Adipocyte (in vitro differentiated cells): ENCODE measurements at regions not wholly inside any gene's neighbourhood (a gene's known extent, or its start where the extent isn't known, plus 50 kb on each side); places are given as distances from the start of the nearest gene placed in this dataset.

Experiments used
- DNase-seq: peaks from one replicate; pipeline ENCODE4 v3.0.0-alpha.2; 2015; ENCODE audit warnings: low read depth
- H3K27me3 ChIP-seq: replicated peaks from 2 replicates; pipeline ENCODE4 v1.7.0; 2013; ENCODE audit warnings: mild to moderate bottlenecking, low read length, moderate library complexity; ENCODE audit not compliant: control insufficient read depth, insufficient read depth
- H3K36me3 ChIP-seq: 2 replicates; pipeline ENCODE4 v1.7.0; 2013; ENCODE audit warnings: low read length, mild to moderate bottlenecking, moderate library complexity; ENCODE audit not compliant: control insufficient read depth, insufficient read depth, severe bottlenecking
- H3K4me1 ChIP-seq: 2 replicates; pipeline ENCODE4 v1.7.0; 2013; ENCODE audit warnings: mild to moderate bottlenecking, low read length, moderate library complexity; ENCODE audit not compliant: control insufficient read depth, insufficient read depth
- H3K4me3 ChIP-seq: 2 replicates; pipeline ENCODE4 v1.7.0; 2013; ENCODE audit warnings: mild to moderate bottlenecking, low read length, moderate library complexity
- H3K9ac ChIP-seq: 2 replicates; pipeline ENCODE4 v1.7.0; 2013; ENCODE audit warnings: mild to moderate bottlenecking, low read length, moderate library complexity
- H3K9me3 ChIP-seq: 2 replicates; pipeline ENCODE4 v1.7.0; 2013; ENCODE audit warnings: mild to moderate bottlenecking, low read length, moderate library complexity; ENCODE audit not compliant: control insufficient read depth

DNA sequence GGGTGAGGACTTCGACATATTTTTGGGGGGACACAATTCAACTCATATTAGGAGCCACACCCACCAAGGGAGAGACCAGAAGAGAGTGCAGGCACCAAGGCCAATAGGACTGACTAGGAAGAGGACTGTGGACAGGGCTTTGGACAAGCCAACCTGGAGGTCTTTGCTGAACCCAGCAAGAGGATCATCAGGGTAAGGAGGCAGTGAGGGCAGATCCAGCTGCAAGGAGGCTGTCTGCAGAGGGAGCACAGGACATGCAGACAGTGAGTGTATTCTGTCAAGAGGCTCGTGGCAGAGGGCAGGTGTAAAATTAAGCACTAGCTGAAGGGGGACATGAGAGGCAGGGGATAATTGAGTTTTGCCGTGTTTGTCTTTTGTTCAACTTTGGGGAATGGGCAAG is 83.4 kb upstream of the MGMT start:
- no peak overlapping the region for H3K4me3 ChIP-seq
- no peaks in the 10 kb centered on the region for H3K27me3 ChIP-seq
- no peaks in the 10 kb centered on the region for H3K36me3 ChIP-seq
- H3K4me1 ChIP-seq = no peaks in the 10 kb centered on the region
- no peak overlapping the region for H3K9ac ChIP-seq
- DNase-seq = no peak
- H3K9me3 ChIP-seq = no peaks in the 10 kb centered on the region

DNA sequence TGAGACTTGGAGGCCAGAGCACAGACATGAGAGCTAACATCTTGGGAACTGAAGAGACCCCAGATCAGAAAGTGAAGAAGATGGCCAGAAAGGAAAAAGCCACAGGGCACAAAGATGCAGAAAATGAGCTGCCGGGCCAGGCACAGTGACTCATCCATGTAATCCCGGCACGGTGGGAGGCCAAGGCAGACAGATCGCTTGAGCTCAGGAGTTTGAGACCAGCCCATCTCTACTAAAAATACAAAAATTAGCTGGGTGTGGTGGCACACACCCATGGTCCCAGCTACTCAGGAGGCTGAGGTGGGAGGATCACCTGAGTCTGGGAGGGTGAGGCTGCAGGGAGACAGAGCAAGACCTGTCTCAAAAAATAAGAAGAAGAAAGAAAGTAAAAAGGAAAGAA is 81.4 kb upstream of the MGMT start:
- no peak overlapping the region for H3K9ac ChIP-seq
- no peak overlapping the region for H3K4me3 ChIP-seq
- no peak for DNase-seq
- no peaks in the 10 kb centered on the region for H3K36me3 ChIP-seq
- no peaks in the 10 kb centered on the region for H3K27me3 ChIP-seq
- no peaks in the 10 kb centered on the region for H3K4me1 ChIP-seq
- H3K9me3 ChIP-seq = no peaks in the 10 kb centered on the region

GRCh38 chr10:129386415-129387257 is 80.4 kb upstream of the MGMT start:
- H3K4me1 ChIP-seq = no peaks in the 10 kb centered on the region
- DNase-seq = no peak
- no peaks in the 10 kb centered on the region for H3K27me3 ChIP-seq
- no peak overlapping the region for H3K4me3 ChIP-seq
- no peaks in the 10 kb centered on the region for H3K9me3 ChIP-seq
- no peaks in the 10 kb centered on the region for H3K36me3 ChIP-seq
- H3K9ac ChIP-seq = no peak overlapping the region

DNA sequence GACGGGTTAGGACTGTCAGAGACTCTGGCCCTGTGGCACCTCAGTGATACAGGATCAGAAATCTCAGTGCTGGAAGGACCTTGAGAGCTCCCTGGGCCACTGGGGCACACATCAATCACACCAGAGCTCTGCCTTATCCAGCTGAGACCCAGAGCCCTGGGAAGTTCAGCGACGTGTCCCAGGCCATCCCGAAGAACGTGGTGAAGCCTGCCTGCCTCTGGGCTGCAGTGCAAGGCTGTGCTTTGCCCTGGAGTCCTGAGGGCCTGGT is 79.8 kb upstream of the MGMT start:
- Histone ChIP-seq H3K9ac (no peak overlapping the region), H3K4me1 (no peaks in the 10 kb centered on the region), H3K9me3 (no peaks in the 10 kb centered on the region), H3K4me3 (no peak overlapping the region), H3K27me3 (no peaks in the 10 kb centered on the region), H3K36me3 (no peaks in the 10 kb centered on the region)
- no peak for DNase-seq

DNA sequence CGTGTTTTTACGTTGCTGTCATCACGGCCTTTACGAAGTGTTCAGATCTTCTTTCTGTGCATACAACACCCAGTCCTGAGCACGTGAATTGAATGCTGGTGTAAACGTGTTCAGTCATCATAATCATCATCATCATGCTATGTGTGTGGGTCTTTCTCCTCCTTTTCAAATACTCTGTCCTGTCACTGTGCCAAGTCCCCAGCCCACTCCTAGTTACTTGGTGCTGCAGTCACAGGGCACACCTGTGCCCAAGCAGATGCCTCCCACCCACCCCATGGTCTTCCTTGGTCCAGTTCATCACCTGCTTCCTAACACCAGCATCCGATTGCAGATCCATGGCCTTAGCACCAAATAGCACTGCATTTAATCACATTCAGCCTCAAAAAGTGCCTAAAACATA is 78.6 kb upstream of the MGMT start:
- H3K9me3 ChIP-seq = no peaks in the 10 kb centered on the region
- no peak overlapping the region for H3K4me3 ChIP-seq
- no peak for DNase-seq
- H3K4me1 ChIP-seq = no peaks in the 10 kb centered on the region
- H3K36me3 ChIP-seq = no peaks in the 10 kb centered on the region
- no peak overlapping the region for H3K9ac ChIP-seq
- H3K27me3 ChIP-seq = peaks cover 2% of the 10 kb centered on the region

- peaks cover 3% of the 10 kb centered on the region for H3K27me3 ChIP-seq
- H3K4me1 ChIP-seq = no peaks in the 10 kb centered on the region
- H3K9ac ChIP-seq = no peak overlapping the region
- no peak for DNase-seq
- no peaks in the 10 kb centered on the region for H3K36me3 ChIP-seq
- no peaks in the 10 kb centered on the region for H3K9me3 ChIP-seq
- no peak overlapping the region for H3K4me3 ChIP-seq
Measured at GRCh38 chr10:129389194-129389593, 77.8 kb upstream of the MGMT start.

DNA sequence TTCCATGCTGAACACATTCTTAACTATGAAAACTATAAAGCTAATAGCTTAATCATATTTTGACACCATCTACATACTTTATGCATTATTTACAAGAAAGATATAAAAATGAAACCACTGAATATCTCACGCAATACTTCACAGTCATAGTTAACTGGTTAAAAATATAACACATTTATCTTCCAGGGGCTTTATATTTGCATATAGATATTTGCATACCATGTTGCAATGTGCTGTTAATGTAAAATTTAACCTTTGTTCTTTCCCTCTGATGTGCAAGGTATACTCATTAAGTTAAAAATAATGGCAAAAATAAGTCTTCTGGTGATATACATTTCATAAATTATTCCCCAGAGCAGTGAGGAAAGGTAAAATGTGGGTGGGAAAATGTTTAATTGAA is 76.9 kb upstream of the MGMT start:
- DNase-seq = no peak
- Histone ChIP-seq H3K9me3 (no peaks in the 10 kb centered on the region), H3K27me3 (peaks cover 3% of the 10 kb centered on the region), H3K36me3 (no peaks in the 10 kb centered on the region), H3K9ac (no peak overlapping the region), H3K4me3 (no peak overlapping the region), H3K4me1 (no peaks in the 10 kb centered on the region)

DNA sequence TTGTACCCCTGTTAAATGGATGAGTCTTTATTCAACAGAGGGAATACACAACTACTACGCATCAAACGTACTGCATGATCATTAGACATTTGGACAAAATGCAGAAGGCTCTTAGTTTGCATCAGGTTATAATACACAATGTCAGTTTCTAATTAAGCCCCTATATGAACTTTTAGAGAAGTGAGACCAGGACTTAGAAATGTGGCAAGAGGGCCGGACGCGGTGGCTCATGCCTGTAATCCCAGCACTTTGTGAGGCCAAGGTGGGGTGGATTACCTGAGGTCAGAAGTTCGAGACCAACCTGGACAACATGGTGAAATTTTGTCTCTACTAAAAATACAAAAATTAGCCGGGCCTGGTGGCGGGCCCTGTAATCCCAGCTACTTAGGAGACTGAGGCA is 76.3 kb upstream of the MGMT start:
- Histone ChIP-seq H3K9ac (no peak overlapping the region), H3K27me3 (peaks cover 3% of the 10 kb centered on the region), H3K36me3 (no peaks in the 10 kb centered on the region), H3K9me3 (no peaks in the 10 kb centered on the region), H3K4me3 (no peak overlapping the region), H3K4me1 (no peaks in the 10 kb centered on the region)
- DNase-seq = no peak

DNA sequence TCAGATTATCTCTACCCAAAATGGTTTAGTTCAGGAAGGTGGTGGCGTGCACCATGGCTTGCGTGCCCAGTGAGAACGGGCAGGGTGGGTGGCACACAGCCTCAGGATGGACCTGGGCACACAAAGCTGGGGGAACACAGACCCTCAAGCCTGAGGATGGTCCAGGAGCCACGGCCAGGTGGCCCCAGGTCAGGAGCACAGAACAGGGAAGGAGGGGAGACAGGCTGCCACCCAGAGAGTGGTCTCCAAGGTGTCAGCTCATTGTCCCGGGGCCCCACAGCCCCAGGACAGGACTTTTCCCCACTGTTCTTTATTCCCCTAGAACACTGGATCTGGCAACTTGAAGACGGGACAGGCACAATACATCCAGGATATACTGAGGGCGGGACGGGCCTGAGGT is 75.6 kb upstream of the MGMT start:
- Histone ChIP-seq H3K36me3 (no peaks in the 10 kb centered on the region), H3K9me3 (no peaks in the 10 kb centered on the region), H3K4me3 (no peak overlapping the region), H3K4me1 (no peaks in the 10 kb centered on the region), H3K9ac (no peak overlapping the region), H3K27me3 (peaks cover 3% of the 10 kb centered on the region)
- no peak for DNase-seq

DNA sequence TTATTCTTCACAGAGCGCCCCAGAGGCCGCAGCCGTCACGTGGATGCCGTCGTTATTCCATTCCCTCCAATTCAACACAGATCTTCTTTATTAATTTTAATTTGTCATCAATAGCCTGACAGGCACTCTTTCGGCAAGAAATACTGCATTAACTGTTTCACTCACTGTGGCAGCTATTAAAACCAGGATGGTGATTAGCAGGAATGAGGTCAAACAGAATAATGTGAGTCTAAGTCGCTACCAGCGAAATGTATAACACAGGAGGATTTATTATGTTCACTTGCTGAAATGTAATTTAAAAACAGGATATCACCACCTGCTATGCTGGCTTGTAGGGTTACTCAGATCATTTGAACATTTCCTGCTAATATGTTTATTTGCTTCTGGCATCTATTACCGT is 74.2 kb upstream of the MGMT start:
- no peaks in the 10 kb centered on the region for H3K4me1 ChIP-seq
- no peaks in the 10 kb centered on the region for H3K36me3 ChIP-seq
- peaks cover 3% of the 10 kb centered on the region for H3K27me3 ChIP-seq
- no peak for DNase-seq
- H3K9me3 ChIP-seq = no peaks in the 10 kb centered on the region
- H3K9ac ChIP-seq = no peak overlapping the region
- no peak overlapping the region for H3K4me3 ChIP-seq

DNA sequence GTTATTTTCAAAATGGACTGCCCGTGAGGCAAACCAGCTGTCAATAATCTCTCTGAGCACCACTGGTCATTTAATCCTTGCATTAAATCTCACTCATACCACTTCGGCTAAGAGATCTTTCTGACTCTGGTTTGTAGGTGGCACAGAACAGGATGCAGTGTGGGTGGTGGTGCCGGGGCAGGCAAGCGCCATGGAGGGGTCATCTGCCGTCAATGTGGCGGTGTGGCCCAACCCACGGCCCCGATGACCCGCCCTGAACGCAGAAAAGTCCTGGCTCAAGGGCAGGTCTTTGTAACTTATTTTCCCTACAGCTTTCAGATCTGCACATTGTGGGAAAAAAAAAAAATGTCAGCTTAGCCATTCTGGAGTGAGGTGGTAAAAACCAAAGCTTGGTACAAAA is 73.2 kb upstream of the MGMT start:
- no peak overlapping the region for H3K4me3 ChIP-seq
- peaks cover 3% of the 10 kb centered on the region for H3K27me3 ChIP-seq
- no peak overlapping the region for H3K9ac ChIP-seq
- DNase-seq = no peak
- H3K9me3 ChIP-seq = no peaks in the 10 kb centered on the region
- H3K36me3 ChIP-seq = no peaks in the 10 kb centered on the region
- no peaks in the 10 kb centered on the region for H3K4me1 ChIP-seq
